Keratinocyte (primary cell): ENCODE measurements at regions not wholly inside any gene's neighbourhood (a gene's known extent, or its start where the extent isn't known, plus 50 kb on each side); places are given as distances from the start of the nearest gene placed in this dataset.

Experiments
- DNase-seq: peaks from one replicate; pipeline ENCODE4 v3.0.0-alpha.2; 2011; ENCODE audit warnings: low read depth, missing footprints, low spot score
- FAIRE-seq: peaks from 2 replicates; lab custom pipeline; 2011; peaks lifted over from hg19 to GRCh38; lab: Jason Lieb, UNC
- H2AFZ ChIP-seq: 2 replicates; pipeline ENCODE4 v1.6.0; 2012; ENCODE audit warnings: low read length, control low read depth, inconsistent platforms; ENCODE audit not compliant: control insufficient read depth
- H3K27ac ChIP-seq: 2 replicates; pipeline ENCODE4 v1.5.1; 2011; ENCODE audit warnings: low read length; ENCODE audit not compliant: control insufficient read depth, insufficient read depth
- H3K27me3 ChIP-seq: 3 replicates; pipeline ENCODE4 v1.6.0; 2011; ENCODE audit warnings: low read length; ENCODE audit not compliant: control insufficient read depth, insufficient read depth; ENCODE audit errors: extremely low read depth
- H3K36me3 ChIP-seq, 2 experiments: 2 replicates in 1 of 2; 3 replicates in 1 of 2; pipeline ENCODE4 v1.5.1; 2011; ENCODE audit warnings: low read length in 2 of 2, mild to moderate bottlenecking in 1 of 2; ENCODE audit not compliant: control insufficient read depth in 2 of 2, insufficient read depth in 2 of 2; ENCODE audit errors: extremely low read depth in 1 of 2
- H3K4me1 ChIP-seq: 3 replicates; pipeline ENCODE4 v1.5.1; 2011; ENCODE audit warnings: low read length; ENCODE audit not compliant: control insufficient read depth, insufficient read depth; ENCODE audit errors: extremely low read depth
- H3K4me2 ChIP-seq: 3 replicates; pipeline ENCODE4 v1.6.0; 2011; ENCODE audit warnings: low read depth, low read length; ENCODE audit not compliant: control insufficient read depth, insufficient read depth; ENCODE audit errors: extremely low read depth
- H3K4me3 ChIP-seq, 3 experiments: fragments of 200-600 bp in 1 of 3; sonication (generic) in 1 of 3; 2 replicates in 2 of 3; 3 replicates in 1 of 3; pipeline ENCODE4 v1.5.1; 2011 to 2016; ENCODE audit warnings: low read length in 3 of 3, mild to moderate bottlenecking in 3 of 3, control low read depth in 2 of 3, inconsistent platforms in 1 of 3, low read depth in 1 of 3, mixed read lengths in 1 of 3, mixed run types in 1 of 3, moderate library complexity in 1 of 3; ENCODE audit not compliant: control insufficient read depth in 2 of 3, insufficient read depth in 2 of 3; ENCODE audit errors: extremely low read depth in 1 of 3
- H3K79me2 ChIP-seq: 2 replicates; pipeline ENCODE4 v1.6.0; 2012; ENCODE audit warnings: low read length; ENCODE audit not compliant: control insufficient read depth, insufficient read depth
- H3K9ac ChIP-seq: 3 replicates; pipeline ENCODE4 v1.6.0; 2011; ENCODE audit warnings: low read length; ENCODE audit not compliant: control insufficient read depth, insufficient read depth; ENCODE audit errors: extremely low read depth
- H3K9me1 ChIP-seq: 3 replicates; pipeline ENCODE4 v1.6.0; 2011; ENCODE audit warnings: low read length; ENCODE audit not compliant: control insufficient read depth, insufficient read depth; ENCODE audit errors: extremely low read depth
- H3K9me3 ChIP-seq: 2 replicates; pipeline ENCODE4 v1.5.1; 2012; ENCODE audit warnings: low read depth, low read length; ENCODE audit not compliant: control insufficient read depth
- H4K20me1 ChIP-seq: 3 replicates; pipeline ENCODE4 v1.6.0; 2011; ENCODE audit warnings: low read length; ENCODE audit not compliant: control insufficient read depth, insufficient read depth; ENCODE audit errors: extremely low read depth
- CTCF ChIP-seq, 3 experiments: IDR thresholded peaks in 1 of 3; conservative IDR thresholded peaks in 1 of 3; optimal IDR thresholded peaks in 1 of 3; 2 replicates in 2 of 3; 3 replicates in 1 of 3; pipeline versions ENCODE3 to v1.5.1; 2011; ENCODE audit warnings: low read length in 3 of 3, mild to moderate bottlenecking in 3 of 3, moderate library complexity in 2 of 3, control low read depth in 1 of 3, inconsistent platforms in 1 of 3; ENCODE audit not compliant: insufficient read depth in 2 of 3; ENCODE audit errors: extremely low read depth in 1 of 3
- EZH2 ChIP-seq: IDR thresholded peaks from one replicate; pipeline ENCODE4 v1.6.1; 2012; ENCODE audit warnings: inconsistent platforms, mild to moderate bottlenecking, low read length, moderate library complexity
- dilution Hi-C: fragments of 300-500 bp; cut with MboI; formaldehyde crosslinking; loops from one replicate; pipeline ENCODE4 v1.7.0; 2020; ENCODE audit warnings: low sequenced_read_pairs; ENCODE audit not compliant: extremely low pct_ligation_motif_present

GRCh38 chr14:71526388-71526787 lies 405.8 kb upstream of the RGS6 start:
- H4K20me1 ChIP-seq: peaks cover 3% of the 10 kb centered on the region
- H2AFZ ChIP-seq: no peak overlapping the region
- TF ChIP-seq EZH2 (no peak), CTCF (optimal IDR thresholded peaks at IDR 0.05 in 1 of 3, IDR thresholded peaks at IDR 0.05 in 1 of 3, conservative IDR thresholded peaks at IDR 0.05 in 1 of 3; ENCODE audit: extremely low read depth in 1 of 3, insufficient read depth in 2 of 3, low read length in 3 of 3) (no peak)
- no peak for FAIRE-seq
- no peak overlapping the region for H3K4me2 ChIP-seq
- no peak overlapping the region for H3K27ac ChIP-seq
- no peak overlapping the region for H3K9ac ChIP-seq
- dilution Hi-C loops: no loop called here
- no peak overlapping the region for H3K4me3 ChIP-seq
- no peaks in the 10 kb centered on the region for H3K27me3 ChIP-seq
- no peaks in the 10 kb centered on the region for H3K9me1 ChIP-seq
- H3K9me3 ChIP-seq: no peaks in the 10 kb centered on the region
- no peaks in the 10 kb centered on the region for H3K4me1 ChIP-seq
- no peaks in the 10 kb centered on the region for H3K79me2 ChIP-seq
- peaks cover 3 to 4% of the 10 kb centered on the region in 2 experiments for H3K36me3 ChIP-seq
- DNase-seq: no peak

GRCh38 chr14:71527838-71528237 lies 404.4 kb upstream of the RGS6 start:
- H3K79me2 ChIP-seq: no peaks in the 10 kb centered on the region
- H3K4me1 ChIP-seq: no peaks in the 10 kb centered on the region
- H3K4me2 ChIP-seq: no peak overlapping the region
- H3K36me3 ChIP-seq: peaks cover 3 to 4% of the 10 kb centered on the region in 2 experiments
- H3K4me3 ChIP-seq: no peak overlapping the region
- H3K27ac ChIP-seq: no peak overlapping the region
- H2AFZ ChIP-seq: no peak overlapping the region
- no peaks in the 10 kb centered on the region for H3K27me3 ChIP-seq
- no peak for FAIRE-seq
- DNase-seq: no peak
- H3K9ac ChIP-seq: no peak overlapping the region
- no peak for TF ChIP-seq EZH2
- TF ChIP-seq CTCF (optimal IDR thresholded peaks at IDR 0.05 in 1 of 3, IDR thresholded peaks at IDR 0.05 in 1 of 3, conservative IDR thresholded peaks at IDR 0.05 in 1 of 3; ENCODE audit: extremely low read depth in 1 of 3, insufficient read depth in 2 of 3, low read length in 3 of 3): no peak
- dilution Hi-C loops: no loop called here
- no peaks in the 10 kb centered on the region for H3K9me1 ChIP-seq
- H4K20me1 ChIP-seq: no peaks in the 10 kb centered on the region
- H3K9me3 ChIP-seq: no peaks in the 10 kb centered on the region
